ENCODE measurements at regions not wholly inside any gene's neighbourhood (a gene's known extent, or its start where the extent isn't known, plus 50 kb on each side); places are given as distances from the start of the nearest gene placed in this dataset.

DNA sequence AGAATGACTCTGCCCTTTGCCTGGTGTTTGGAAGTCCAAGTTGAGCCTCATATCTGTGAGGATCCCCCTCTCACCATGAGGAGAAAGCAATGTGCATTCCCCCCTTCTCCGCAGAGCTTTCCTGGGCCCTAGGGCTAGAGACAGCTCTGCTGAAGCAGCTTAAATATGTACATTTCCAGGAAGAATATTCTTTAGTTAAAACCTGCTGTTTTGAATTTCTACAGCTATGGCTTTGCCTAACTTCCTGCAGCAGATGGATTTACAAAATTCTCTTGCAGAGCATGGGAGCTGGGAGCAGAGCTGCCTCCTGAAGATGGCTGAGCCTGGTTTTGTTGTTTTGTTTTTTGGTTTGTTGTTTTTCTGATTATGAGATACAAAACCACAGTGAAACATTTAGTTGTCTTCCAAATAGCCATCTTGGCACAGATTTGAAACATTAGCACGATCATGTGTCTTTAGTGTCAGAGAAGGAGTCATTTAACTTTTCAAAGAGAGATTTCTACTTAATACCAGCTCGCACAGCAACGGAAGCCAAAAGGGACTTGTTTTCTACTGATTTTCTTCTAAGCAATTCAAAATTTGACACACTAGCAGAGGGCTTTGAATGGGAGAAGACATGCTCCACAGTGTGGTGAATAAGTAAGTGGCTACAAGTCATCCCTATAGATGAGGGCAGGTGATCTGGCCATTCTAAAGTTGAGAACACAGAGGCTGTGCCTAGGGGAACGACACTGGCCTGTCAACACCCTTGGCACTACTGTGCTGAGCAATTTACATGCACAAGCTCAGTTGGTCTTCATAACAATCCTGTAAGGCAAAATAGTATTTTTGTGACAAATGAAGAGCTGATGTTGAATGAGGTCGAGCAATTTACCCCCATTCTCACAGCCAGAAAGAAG lies 222.6 kb downstream of the MREG start:
- TF ChIP-seq KLF5 (IDR thresholded peaks at IDR 0.05; ENCODE audit: partially characterized antibody) (no peak), EZH2 (IDR thresholded peaks at IDR 0.05; ENCODE audit: borderline replicate concordance, control insufficient read depth, low read depth, low read length) (no peak)
- TF ChIP-seq, protein P1, sequence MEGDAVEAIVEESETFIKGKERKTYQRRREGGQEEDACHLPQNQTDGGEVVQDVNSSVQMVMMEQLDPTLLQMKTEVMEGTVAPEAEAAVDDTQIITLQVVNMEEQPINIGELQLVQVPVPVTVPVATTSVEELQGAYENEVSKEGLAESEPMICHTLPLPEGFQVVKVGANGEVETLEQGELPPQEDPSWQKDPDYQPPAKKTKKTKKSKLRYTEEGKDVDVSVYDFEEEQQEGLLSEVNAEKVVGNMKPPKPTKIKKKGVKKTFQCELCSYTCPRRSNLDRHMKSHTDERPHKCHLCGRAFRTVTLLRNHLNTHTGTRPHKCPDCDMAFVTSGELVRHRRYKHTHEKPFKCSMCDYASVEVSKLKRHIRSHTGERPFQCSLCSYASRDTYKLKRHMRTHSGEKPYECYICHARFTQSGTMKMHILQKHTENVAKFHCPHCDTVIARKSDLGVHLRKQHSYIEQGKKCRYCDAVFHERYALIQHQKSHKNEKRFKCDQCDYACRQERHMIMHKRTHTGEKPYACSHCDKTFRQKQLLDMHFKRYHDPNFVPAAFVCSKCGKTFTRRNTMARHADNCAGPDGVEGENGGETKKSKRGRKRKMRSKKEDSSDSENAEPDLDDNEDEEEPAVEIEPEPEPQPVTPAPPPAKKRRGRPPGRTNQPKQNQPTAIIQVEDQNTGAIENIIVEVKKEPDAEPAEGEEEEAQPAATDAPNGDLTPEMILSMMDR (IDR thresholded peaks at IDR 0.05 in 2 of 3, conservative IDR thresholded peaks at IDR 0.05 in 1 of 3; ENCODE audit: control insufficient read depth in 2 of 3, extremely low read depth in 1 of 3, insufficient read depth in 1 of 3, low read depth in 3 of 3, low read length in 3 of 3) = no peak
